IgD-negative memory B cell (primary cell): ENCODE measurements at regions not wholly inside any gene's neighbourhood (a gene's known extent, or its start where the extent isn't known, plus 50 kb on each side); places are given as distances from the start of the nearest gene placed in this dataset.

Source experiments
- H3K27ac Mint-ChIP-seq, 3 donors: one replicate each; pipeline ENCODE4 v1.8.0; 2020 to 2022; ENCODE audit warnings: mild to moderate bottlenecking in 3 of 3, mixed read lengths in 3 of 3, moderate library complexity in 1 of 3
- H3K27me3 Mint-ChIP-seq: one replicate; pipeline ENCODE4 v1.8.0; 2021; ENCODE audit warnings: mixed read lengths
- H3K36me3 Mint-ChIP-seq: one replicate; pipeline ENCODE4 v1.8.0; 2020; ENCODE audit warnings: mild to moderate bottlenecking, mixed read lengths
- H3K4me1 Mint-ChIP-seq, 3 donors: one replicate each; pipeline ENCODE4 v1.8.0; 2020 to 2022; ENCODE audit warnings: mixed read lengths in 3 of 3, mild to moderate bottlenecking in 1 of 3
- H3K4me3 Mint-ChIP-seq, 4 donors: one replicate each; pipeline ENCODE4 v1.8.0; 2020 to 2022; ENCODE audit warnings: mild to moderate bottlenecking in 4 of 4, mixed read lengths in 4 of 4, moderate library complexity in 3 of 4
- H3K9me3 Mint-ChIP-seq, 3 donors: one replicate each; pipeline ENCODE4 v1.8.0; 2020 to 2021; ENCODE audit warnings: mixed read lengths in 3 of 3, mild to moderate bottlenecking in 1 of 3

GRCh38 chr1:87826681-87827251, 498.1 kb downstream of the LMO4 start:
- H3K4me1 Mint-ChIP-seq = peaks cover 28 to 39% (median 34%) of the 10 kb centered on the region in 3 donors
- peak overlapping the region in 3 of 4 donors; percentile 41 to 81 (median 55) for H3K4me3 Mint-ChIP-seq
- no peaks in the 10 kb centered on the region for H3K27me3 Mint-ChIP-seq
- peak overlapping the region in 2 of 3 donors; percentile 45 to 78 for H3K27ac Mint-ChIP-seq
- peaks cover 1 to 5% (median 2%) of the 10 kb centered on the region in 3 donors for H3K9me3 Mint-ChIP-seq
- H3K36me3 Mint-ChIP-seq = peaks cover 5% of the 10 kb centered on the region

- no peaks in the 10 kb centered on the region for H3K27me3 Mint-ChIP-seq
- H3K36me3 Mint-ChIP-seq = peaks cover 7% of the 10 kb centered on the region
- peak overlapping the region in 1 of 4 donors; percentile 58 for H3K4me3 Mint-ChIP-seq
- H3K9me3 Mint-ChIP-seq = peaks cover 1 to 5% (median 2%) of the 10 kb centered on the region in 3 donors
- no peak overlapping the region for H3K27ac Mint-ChIP-seq
- peaks cover 36 to 50% (median 40%) of the 10 kb centered on the region in 3 donors for H3K4me1 Mint-ChIP-seq
Measured at GRCh38 chr1:87829360-87829759, 500.7 kb downstream of the LMO4 start.

- Mint-ChIP-seq H3K27ac (no peak overlapping the region), H3K4me3 (peak overlapping the region in 1 of 4 donors; percentile 67), H3K4me1 (peaks cover 36 to 50% (median 40%) of the 10 kb centered on the region in 3 donors), H3K27me3 (no peaks in the 10 kb centered on the region), H3K36me3 (peaks cover 7% of the 10 kb centered on the region), H3K9me3 (peaks cover 1 to 5% (median 2%) of the 10 kb centered on the region in 3 donors)
Measured at GRCh38 chr1:87830432-87830978, 501.8 kb downstream of the LMO4 start.

- H3K9me3 Mint-ChIP-seq = peaks cover 0 to 2% (median 1%) of the 10 kb centered on the region in 3 donors
Measured at GRCh38 chr1:87833166-87833565, 504.5 kb downstream of the LMO4 start.

GRCh38 chr1:87834151-87834550, 505.5 kb downstream of the LMO4 start:
- Mint-ChIP-seq H3K4me1 (peaks cover 24 to 35% (median 28%) of the 10 kb centered on the region in 3 donors), H3K27ac (no peak overlapping the region), H3K27me3 (no peaks in the 10 kb centered on the region), H3K4me3 (no peak overlapping the region), H3K36me3 (peaks cover 2% of the 10 kb centered on the region), H3K9me3 (no peaks in the 10 kb centered on the region)

More at GRCh38 chr1:87833166-87833565, 504.5 kb downstream of the LMO4 start:
- H3K4me1 Mint-ChIP-seq = peaks cover 24 to 40% (median 31%) of the 10 kb centered on the region in 3 donors
- H3K27ac Mint-ChIP-seq = peak overlapping the region in 1 of 3 donors; percentile 42
- H3K27me3 Mint-ChIP-seq = no peaks in the 10 kb centered on the region
- H3K4me3 Mint-ChIP-seq = no peak overlapping the region
- H3K36me3 Mint-ChIP-seq = peaks cover 2% of the 10 kb centered on the region

GRCh38 chr1:87834941-87835340, 506.3 kb downstream of the LMO4 start:
- Mint-ChIP-seq H3K4me1 (peaks cover 19 to 28% (median 23%) of the 10 kb centered on the region in 3 donors), H3K4me3 (no peak overlapping the region), H3K27ac (peak overlapping the region in 1 of 3 donors; percentile 60), H3K36me3 (peaks cover 2% of the 10 kb centered on the region), H3K27me3 (no peaks in the 10 kb centered on the region), H3K9me3 (no peaks in the 10 kb centered on the region)

GRCh38 chr1:87840767-87841166, 512.1 kb downstream of the LMO4 start:
- Mint-ChIP-seq H3K9me3 (peaks cover 0 to 5% (median 0%) of the 10 kb centered on the region in 3 donors), H3K27me3 (no peaks in the 10 kb centered on the region), H3K4me3 (no peak overlapping the region), H3K27ac (no peak overlapping the region), H3K4me1 (peaks cover 0 to 2% (median 1%) of the 10 kb centered on the region in 3 donors), H3K36me3 (no peaks in the 10 kb centered on the region)

GRCh38 chr1:87841332-87841731, 512.7 kb downstream of the LMO4 start:
- Mint-ChIP-seq H3K36me3 (no peaks in the 10 kb centered on the region), H3K4me3 (no peak overlapping the region), H3K27ac (no peak overlapping the region), H3K27me3 (no peaks in the 10 kb centered on the region), H3K9me3 (peaks cover 0 to 5% (median 0%) of the 10 kb centered on the region in 3 donors), H3K4me1 (peaks cover 0 to 2% (median 1%) of the 10 kb centered on the region in 3 donors)

- Mint-ChIP-seq H3K9me3 (peaks cover 0 to 5% (median 0%) of the 10 kb centered on the region in 3 donors), H3K4me1 (peaks cover 0 to 2% (median 1%) of the 10 kb centered on the region in 3 donors), H3K36me3 (no peaks in the 10 kb centered on the region), H3K27ac (no peak overlapping the region), H3K4me3 (no peak overlapping the region), H3K27me3 (no peaks in the 10 kb centered on the region)
Measured at GRCh38 chr1:87842156-87842555, 513.5 kb downstream of the LMO4 start.

- Mint-ChIP-seq H3K27me3 (no peaks in the 10 kb centered on the region), H3K36me3 (no peaks in the 10 kb centered on the region), H3K4me1 (peaks cover 0 to 2% (median 1%) of the 10 kb centered on the region in 3 donors), H3K27ac (no peak overlapping the region), H3K4me3 (no peak overlapping the region), H3K9me3 (peaks cover 0 to 5% (median 0%) of the 10 kb centered on the region in 3 donors)
Measured at GRCh38 chr1:87844251-87844650, 515.6 kb downstream of the LMO4 start.

GRCh38 chr1:87851490-87851889, 522.8 kb downstream of the LMO4 start:
- peaks cover 0 to 2% (median 0%) of the 10 kb centered on the region in 3 donors for H3K9me3 Mint-ChIP-seq
- no peak overlapping the region for H3K4me3 Mint-ChIP-seq
- H3K27ac Mint-ChIP-seq = no peak overlapping the region
- no peaks in the 10 kb centered on the region for H3K36me3 Mint-ChIP-seq
- no peaks in the 10 kb centered on the region for H3K27me3 Mint-ChIP-seq
- peaks cover 0 to 1% (median 0%) of the 10 kb centered on the region in 3 donors for H3K4me1 Mint-ChIP-seq

- peak overlapping the region in 1 of 3 donors; percentile 24 for H3K27ac Mint-ChIP-seq
- peaks cover 0 to 2% (median 0%) of the 10 kb centered on the region in 3 donors for H3K9me3 Mint-ChIP-seq
- no peaks in the 10 kb centered on the region for H3K36me3 Mint-ChIP-seq
- no peak overlapping the region for H3K4me3 Mint-ChIP-seq
- H3K4me1 Mint-ChIP-seq = peaks cover 0 to 1% (median 0%) of the 10 kb centered on the region in 3 donors
- H3K27me3 Mint-ChIP-seq = no peaks in the 10 kb centered on the region
Measured at GRCh38 chr1:87852410-87853161, 523.9 kb downstream of the LMO4 start.

- Mint-ChIP-seq H3K36me3 (no peaks in the 10 kb centered on the region), H3K27ac (peak overlapping the region in 1 of 3 donors; percentile 67), H3K4me3 (no peak overlapping the region), H3K9me3 (peaks cover 0 to 5% (median 2%) of the 10 kb centered on the region in 3 donors), H3K27me3 (no peaks in the 10 kb centered on the region), H3K4me1 (peaks cover 0 to 1% (median 0%) of the 10 kb centered on the region in 3 donors)
Measured at GRCh38 chr1:87853576-87854351, 525.1 kb downstream of the LMO4 start.

GRCh38 chr1:87863317-87863716, 534.6 kb downstream of the LMO4 start:
- Mint-ChIP-seq H3K36me3 (peaks cover 1% of the 10 kb centered on the region), H3K4me1 (peaks cover 23 to 39% (median 31%) of the 10 kb centered on the region in 3 donors), H3K27ac (peak overlapping the region in 1 of 3 donors; percentile 51), H3K4me3 (peak overlapping the region in 2 of 4 donors; percentile 42 to 49), H3K27me3 (no peaks in the 10 kb centered on the region), H3K9me3 (peaks cover 5 to 10% (median 8%) of the 10 kb centered on the region in 3 donors)
